Neural crest cell (in vitro differentiated cells): ENCODE measurements at regions not wholly inside any gene's neighbourhood (a gene's known extent, or its start where the extent isn't known, plus 50 kb on each side); places are given as distances from the start of the nearest gene placed in this dataset.

Source experiments
- DNase-seq: peaks from one replicate; pipeline ENCODE4 v3.0.0; 2021; ENCODE audit warnings: low read depth, mixed read lengths, low spot score
- H3K27ac Mint-ChIP-seq: one replicate; pipeline ENCODE4 v1.8.0; 2021; ENCODE audit warnings: mild to moderate bottlenecking, mixed read lengths; ENCODE audit not compliant: unreplicated experiment
- H3K27me3 Mint-ChIP-seq: 2 replicates; pipeline ENCODE4 v1.8.0; 2021; ENCODE audit warnings: low read depth, mild to moderate bottlenecking, mixed read lengths
- H3K36me3 Mint-ChIP-seq: 2 replicates; pipeline ENCODE4 v1.8.0; 2021; ENCODE audit warnings: low read depth, mild to moderate bottlenecking, mixed read lengths
- H3K4me1 Mint-ChIP-seq: 2 replicates; pipeline ENCODE4 v1.8.0; 2021; ENCODE audit warnings: mixed read lengths
- H3K4me3 Mint-ChIP-seq: one replicate; pipeline ENCODE4 v1.8.0; 2021; ENCODE audit warnings: mild to moderate bottlenecking, mixed read lengths
- H3K9me3 Mint-ChIP-seq: 2 replicates; pipeline ENCODE4 v1.8.0; 2021; ENCODE audit warnings: mixed read lengths
- TF ChIP-seq, protein P1 (sequence below): fragments of 200-600 bp; sonication (generic); conservative IDR thresholded peaks from 2 replicates; pipeline ENCODE4 v1.5.0; 2021; ENCODE audit warnings: antibody characterized with exemption, mild to moderate bottlenecking

DNA sequence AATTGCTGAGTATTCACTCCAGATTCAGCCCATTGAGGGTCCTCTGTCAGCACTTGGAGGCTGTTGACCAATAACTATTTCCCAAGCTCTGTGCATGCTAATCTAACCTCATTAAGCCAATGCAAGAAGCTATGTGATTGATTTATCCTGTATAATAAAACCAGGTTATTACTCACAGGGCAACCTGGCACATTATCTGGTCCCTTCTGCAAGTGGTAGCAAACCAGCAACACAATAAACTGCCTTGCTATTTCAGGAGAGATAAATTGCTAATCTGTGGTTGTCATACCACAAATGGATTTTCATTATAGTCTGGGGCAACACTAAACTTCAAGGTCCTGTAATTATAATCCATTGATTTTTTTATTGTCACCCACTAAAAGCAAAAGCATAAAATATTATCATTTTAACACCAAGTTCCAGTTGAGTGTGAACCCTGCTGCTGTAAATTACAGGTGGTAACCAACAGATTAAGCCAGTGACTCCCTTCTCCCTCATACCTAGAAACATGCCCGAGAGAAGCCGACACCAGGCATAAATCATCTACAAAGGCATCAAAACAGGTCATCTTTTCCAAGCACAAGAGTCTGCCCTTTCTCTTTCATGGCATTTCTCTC, 51.1 kb upstream of the SOX9 start:
- H3K27ac Mint-ChIP-seq = no peak overlapping the region
- no peaks in the 10 kb centered on the region for H3K4me1 Mint-ChIP-seq
- H3K4me3 Mint-ChIP-seq = no peak overlapping the region
- no peaks in the 10 kb centered on the region for H3K36me3 Mint-ChIP-seq
- DNase-seq = no peak
- peaks cover 2% of the 10 kb centered on the region for H3K9me3 Mint-ChIP-seq
- TF ChIP-seq, protein P1, sequence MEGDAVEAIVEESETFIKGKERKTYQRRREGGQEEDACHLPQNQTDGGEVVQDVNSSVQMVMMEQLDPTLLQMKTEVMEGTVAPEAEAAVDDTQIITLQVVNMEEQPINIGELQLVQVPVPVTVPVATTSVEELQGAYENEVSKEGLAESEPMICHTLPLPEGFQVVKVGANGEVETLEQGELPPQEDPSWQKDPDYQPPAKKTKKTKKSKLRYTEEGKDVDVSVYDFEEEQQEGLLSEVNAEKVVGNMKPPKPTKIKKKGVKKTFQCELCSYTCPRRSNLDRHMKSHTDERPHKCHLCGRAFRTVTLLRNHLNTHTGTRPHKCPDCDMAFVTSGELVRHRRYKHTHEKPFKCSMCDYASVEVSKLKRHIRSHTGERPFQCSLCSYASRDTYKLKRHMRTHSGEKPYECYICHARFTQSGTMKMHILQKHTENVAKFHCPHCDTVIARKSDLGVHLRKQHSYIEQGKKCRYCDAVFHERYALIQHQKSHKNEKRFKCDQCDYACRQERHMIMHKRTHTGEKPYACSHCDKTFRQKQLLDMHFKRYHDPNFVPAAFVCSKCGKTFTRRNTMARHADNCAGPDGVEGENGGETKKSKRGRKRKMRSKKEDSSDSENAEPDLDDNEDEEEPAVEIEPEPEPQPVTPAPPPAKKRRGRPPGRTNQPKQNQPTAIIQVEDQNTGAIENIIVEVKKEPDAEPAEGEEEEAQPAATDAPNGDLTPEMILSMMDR = no peak
- no peaks in the 10 kb centered on the region for H3K27me3 Mint-ChIP-seq
